HG02759 (cell line): ENCODE measurements at regions not wholly inside any gene's neighbourhood (a gene's known extent, or its start where the extent isn't known, plus 50 kb on each side); places are given as distances from the start of the nearest gene placed in this dataset.

Source experiments
- ATAC-seq: cut with Tn5 transposase; IDR thresholded peaks from one replicate; pipeline ENCODE4 v1.9.1; 2021; ENCODE audit warnings: mild to moderate bottlenecking, moderate library complexity; ENCODE audit not compliant: unreplicated experiment

DNA sequence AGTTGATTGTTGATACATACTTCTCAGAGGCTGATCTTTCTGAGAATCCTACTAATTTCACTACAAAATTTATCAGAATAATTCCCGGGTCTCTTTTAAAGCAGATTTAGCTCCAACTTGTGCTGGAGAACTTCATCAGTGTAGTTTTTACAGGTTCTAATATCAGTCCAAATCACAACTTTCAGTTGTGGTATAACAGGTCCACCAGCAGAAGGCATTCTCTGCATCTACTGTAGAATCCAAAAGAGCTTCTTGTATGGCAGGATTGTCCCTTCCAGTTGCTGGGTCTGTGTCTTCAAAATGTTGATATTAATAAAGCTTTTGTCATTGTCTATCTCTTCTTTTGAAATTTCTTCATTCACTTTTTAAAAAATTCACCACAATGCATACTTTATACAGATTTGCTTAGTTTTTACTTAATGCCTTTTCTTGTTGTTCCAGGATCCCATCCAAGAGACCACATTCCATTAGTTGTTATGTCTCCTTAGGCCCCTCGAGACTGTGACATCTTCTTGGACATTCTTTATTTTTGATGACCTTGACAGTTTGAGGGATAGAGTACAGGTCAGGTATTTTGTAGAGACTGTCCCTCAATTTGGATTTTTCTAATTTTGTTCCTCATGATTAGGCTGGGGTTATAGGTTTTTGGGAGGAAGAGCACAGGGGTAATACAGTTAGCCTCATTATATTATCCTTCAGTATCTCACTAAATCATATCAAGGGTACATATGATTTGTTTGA lies 490.5 kb upstream of the MEX3C start:
- ATAC-seq, result no peak

DNA sequence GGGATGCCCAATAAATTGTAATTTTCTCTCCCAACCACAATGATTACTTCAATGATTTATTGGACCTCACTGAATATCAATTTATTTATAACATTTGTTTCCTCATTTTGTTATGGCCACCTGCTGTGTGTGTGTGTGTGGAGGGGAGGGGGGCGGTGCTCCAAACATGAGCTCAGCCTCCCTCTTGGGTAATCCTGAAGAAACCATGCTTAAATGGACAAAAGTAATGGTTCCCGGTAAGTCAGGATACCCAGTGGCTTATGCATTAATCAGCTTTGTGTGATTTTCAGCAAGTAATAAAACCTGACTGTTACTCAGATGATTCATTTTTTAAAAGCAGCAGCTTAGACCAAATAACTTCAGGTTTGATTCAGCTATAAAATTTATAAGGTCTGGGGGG lies 495.1 kb upstream of the MEX3C start:
- ATAC-seq, result no peak

DNA sequence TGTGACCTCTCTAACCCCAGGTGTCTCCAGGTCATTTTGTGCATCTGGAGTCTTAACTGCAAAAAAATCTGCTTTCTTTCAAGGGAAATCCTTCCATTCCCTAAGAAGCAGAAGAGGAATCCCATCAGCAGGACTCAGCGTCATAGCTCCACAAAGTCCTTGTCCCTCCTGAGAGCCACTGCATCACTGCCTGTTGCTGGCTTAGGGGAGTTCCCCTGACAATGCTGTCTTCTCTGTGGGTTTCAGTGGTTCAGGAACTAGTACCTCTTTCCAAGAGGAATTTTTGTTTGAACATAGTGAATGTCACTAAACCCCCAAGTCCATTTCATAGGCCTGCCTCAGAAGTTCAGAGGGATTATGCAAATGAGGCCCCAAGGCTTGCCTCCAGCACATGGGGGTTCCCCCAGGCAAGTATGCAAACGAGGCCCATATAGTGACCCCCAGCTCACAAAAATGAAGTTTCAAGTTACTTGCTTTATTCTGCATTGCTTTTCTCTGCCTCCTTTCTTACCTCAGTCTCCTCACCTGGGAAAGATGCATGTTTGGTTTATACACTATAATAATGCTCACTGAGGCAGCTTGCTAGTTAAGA lies 513.9 kb upstream of the MEX3C start:
- peak; percentile 70 for ATAC-seq

GRCh38 chr18:51712821-51713220 lies 515.3 kb upstream of the MEX3C start:
- ATAC-seq, result no peak

DNA sequence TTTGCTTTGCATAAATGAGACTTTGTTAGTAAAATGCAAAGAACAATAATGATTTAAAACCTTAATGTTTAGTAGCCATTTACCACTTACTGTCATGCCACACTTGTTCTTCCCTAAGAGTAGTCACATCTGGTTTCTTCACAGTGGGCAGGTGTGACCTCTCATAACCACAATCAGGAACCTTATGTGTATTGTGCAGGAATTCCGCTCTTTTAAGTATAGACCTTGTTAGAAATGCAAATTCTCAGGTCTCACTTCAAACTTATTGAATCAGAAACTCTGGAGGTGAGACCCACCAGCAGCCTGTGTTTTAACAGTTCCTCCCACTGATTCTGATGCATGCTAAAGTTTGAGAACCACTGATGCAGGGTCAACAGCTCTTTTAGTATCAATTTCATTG lies 518.8 kb upstream of the MEX3C start:
- ATAC-seq, result no peak

DNA sequence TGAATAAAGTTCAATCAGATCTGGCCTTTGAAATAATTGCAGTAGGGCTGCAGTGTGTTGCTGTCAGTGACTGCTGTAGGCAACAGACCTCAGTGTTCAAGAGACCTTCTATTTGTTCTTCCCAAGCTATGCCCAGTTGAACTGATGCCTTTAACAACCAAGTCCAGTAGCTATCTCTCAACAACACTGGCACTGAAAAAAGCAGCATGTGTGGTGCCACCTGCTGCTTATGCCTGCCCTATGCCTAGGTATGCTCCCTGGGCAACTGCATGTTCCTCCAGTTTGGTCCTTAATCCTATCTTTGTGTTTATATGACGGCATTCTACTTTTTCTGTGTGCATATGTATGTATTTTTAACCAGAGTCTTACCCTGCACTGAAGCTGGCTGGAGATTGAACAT lies 523.9 kb upstream of the MEX3C start:
- no peak for ATAC-seq

DNA sequence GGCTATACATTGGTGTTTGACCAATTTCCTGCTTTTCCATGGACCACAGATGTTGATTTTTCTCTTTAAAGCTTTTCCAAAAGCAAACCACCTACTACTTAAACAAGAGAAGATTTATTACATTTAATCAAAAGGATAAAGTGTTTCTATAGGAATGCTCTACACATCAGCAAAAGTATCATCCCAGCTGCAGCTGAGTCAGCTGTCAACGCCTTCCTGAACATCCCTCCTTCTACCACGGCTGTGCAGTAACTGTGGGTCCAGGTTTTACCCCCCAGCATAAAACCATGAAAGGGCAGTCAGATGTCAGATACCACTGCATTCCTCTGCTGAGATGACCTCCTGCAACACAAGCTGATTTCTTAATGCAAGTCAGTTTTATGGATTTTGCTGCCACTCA lies 524.5 kb upstream of the MEX3C start:
- ATAC-seq, result no peak

GRCh38 chr18:51724790-51725721 lies 527.6 kb upstream of the MEX3C start:
- no peak for ATAC-seq

DNA sequence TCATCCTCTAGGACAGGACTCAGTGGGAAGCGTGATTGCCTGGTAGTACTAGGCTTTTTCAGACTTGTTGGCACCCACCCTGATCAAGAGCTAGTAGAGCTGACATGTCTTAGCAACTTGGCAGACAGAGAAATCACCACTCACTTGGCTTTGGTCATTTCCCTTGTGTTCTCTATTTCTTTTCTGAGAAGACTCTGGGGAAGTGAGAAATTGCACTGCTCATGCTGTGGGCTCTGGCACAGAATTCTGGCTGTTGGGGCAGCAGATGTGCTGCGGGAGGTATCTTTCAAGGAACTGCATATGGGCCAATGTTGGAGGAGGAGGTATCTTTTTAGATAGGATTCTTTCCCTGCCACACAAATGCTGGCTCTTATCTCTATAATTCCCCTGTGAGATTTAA lies 529.1 kb upstream of the MEX3C start:
- no peak for ATAC-seq

- ATAC-seq, result peak; percentile 51
Observed at GRCh38 chr18:51727780-51728179, 530.3 kb upstream of the MEX3C start.

- ATAC-seq, result no peak
Observed at GRCh38 chr18:51731070-51731469, 533.6 kb upstream of the MEX3C start.

- ATAC-seq, result no peak
Observed at GRCh38 chr18:51734576-51734975, 537.1 kb upstream of the MEX3C start.

DNA sequence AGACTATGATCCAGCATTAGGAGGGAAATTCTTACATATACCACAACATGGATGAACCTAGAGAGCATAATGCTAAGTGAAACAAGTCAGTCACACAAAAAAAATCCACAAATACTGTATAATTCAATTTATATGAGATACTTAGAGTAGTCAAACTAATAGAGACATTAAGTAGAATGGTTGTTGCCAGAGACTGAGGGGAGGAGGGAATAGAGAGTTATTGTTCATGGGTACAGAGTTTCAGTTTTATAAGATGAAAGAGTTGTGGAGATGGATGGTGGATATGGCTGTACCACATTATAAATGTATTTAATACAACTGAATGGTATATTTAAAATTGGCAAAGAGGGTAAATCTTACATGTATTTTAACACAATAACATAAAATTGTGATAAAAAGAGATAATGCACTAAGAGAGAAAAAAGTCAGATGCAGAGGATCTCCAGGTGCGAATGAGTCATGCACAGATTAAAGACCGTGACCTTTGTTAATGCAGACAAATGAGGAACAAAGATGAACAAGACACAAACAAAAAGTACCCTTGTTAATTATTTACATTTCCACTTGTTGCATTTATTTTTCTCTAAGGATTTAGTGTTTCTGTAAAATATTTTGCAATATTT lies 541.7 kb upstream of the MEX3C start:
- ATAC-seq, result peak; percentile 89

GRCh38 chr18:51751901-51752300 lies 554.4 kb upstream of the MEX3C start:
- ATAC-seq, result peak; percentile 72

GRCh38 chr18:51753365-51754057 lies 556.0 kb upstream of the MEX3C start:
- no peak for ATAC-seq

DNA sequence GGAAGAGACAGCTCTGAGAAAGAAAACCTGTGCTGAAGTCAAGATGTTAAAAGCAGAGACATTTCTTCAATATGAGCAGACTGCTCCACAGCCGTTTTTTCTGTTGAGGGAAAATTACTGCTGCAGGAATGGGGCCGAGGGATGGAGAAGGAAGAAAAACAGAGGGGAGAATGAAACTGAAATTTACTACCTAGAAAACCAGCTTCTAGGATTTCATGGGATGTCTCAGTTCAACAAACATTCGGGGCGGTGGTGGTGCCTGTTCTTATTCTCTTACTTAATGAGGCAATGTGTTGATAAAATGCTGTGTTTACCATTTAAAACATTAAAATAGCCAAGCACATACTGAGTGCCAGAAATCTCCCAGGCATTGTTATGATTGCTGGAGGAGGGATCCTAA lies 557.1 kb upstream of the MEX3C start:
- no peak for ATAC-seq

DNA sequence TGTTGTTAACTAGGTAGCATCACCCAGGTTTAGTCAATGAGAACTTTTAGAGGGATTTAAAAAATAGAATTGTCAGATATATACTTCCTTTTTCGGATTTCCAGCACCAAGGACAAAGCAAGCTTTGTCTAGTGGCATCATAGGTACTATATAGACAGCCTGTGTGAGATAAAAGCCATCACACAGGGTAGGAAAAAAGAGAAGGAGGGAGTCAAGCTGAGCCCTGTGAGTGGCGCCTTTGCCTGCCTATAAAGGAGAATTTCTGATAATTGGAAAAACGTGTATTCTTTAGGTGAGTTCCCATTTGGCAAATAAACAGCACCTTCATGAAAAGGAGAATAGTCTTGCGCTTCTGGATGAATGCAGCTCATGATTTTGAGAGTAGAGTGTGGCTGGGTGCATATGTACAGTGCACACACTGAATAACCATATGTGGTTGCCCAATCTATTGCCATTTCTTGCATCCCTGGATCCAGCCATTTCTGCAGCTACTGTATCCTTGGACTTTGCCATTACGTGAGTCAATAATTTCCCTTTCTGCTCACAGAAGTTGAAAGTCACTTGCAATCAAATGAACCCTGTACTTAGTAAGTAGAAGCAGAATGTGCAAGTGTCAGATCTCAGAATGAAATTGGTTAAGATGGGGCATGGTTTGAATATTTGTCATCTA lies 559.9 kb upstream of the MEX3C start:
- no peak for ATAC-seq

GRCh38 chr18:51762373-51762772 lies 564.9 kb upstream of the MEX3C start:
- ATAC-seq, result no peak

GRCh38 chr18:51765606-51766360 lies 568.3 kb upstream of the MEX3C start:
- ATAC-seq, result no peak
